Colonic mucosa (tissue), 4 donors: ENCODE measurements at regions not wholly inside any gene's neighbourhood (a gene's known extent, or its start where the extent isn't known, plus 50 kb on each side); places are given as distances from the start of the nearest gene placed in this dataset.

ENCODE experiments used
- DNase-seq: peaks from one replicate; pipeline ENCODE4 v3.0.0-alpha.2; 2020
- H3K27ac ChIP-seq: fragments of 200-600 bp; one replicate; pipeline ENCODE4 v1.8.0; 2021
- H3K27me3 ChIP-seq: fragments of 200-600 bp; one replicate; pipeline ENCODE4 v1.8.0; 2021
- H3K36me3 ChIP-seq: fragments of 200-600 bp; one replicate; pipeline ENCODE4 v1.8.0; 2021
- H3K4me1 ChIP-seq: fragments of 200-600 bp; one replicate; pipeline ENCODE4 v1.8.0; 2021; ENCODE audit warnings: mild to moderate bottlenecking
- H3K4me3 ChIP-seq: fragments of 200-600 bp; one replicate; pipeline ENCODE4 v1.8.0; 2021
- H3K9ac ChIP-seq, 2 donors: one replicate each; pipeline ENCODE4 v1.7.0; 2013; ENCODE audit warnings: control low read depth in 2 of 2, low read depth in 2 of 2, low read length in 2 of 2
- H3K9me3 ChIP-seq: fragments of 200-600 bp; one replicate; pipeline ENCODE4 v1.8.0; 2021
- CTCF ChIP-seq: fragments of 200-600 bp; IDR thresholded peaks from one replicate; pipeline ENCODE4 v1.8.0; 2022; ENCODE audit warnings: antibody characterized with exemption, mild to moderate bottlenecking
- intact Hi-C: fragments of 100-400 bp; cut with DNase I; formaldehyde crosslinking; loops from one replicate; pipeline ENCODE4 v1.14.1; 2022
- donor health status: healthy.
- donor health status: DM: no; HTN: no; CAD: no.
- donor health status: DM: no; HTN: no; CAD: no.

DNA sequence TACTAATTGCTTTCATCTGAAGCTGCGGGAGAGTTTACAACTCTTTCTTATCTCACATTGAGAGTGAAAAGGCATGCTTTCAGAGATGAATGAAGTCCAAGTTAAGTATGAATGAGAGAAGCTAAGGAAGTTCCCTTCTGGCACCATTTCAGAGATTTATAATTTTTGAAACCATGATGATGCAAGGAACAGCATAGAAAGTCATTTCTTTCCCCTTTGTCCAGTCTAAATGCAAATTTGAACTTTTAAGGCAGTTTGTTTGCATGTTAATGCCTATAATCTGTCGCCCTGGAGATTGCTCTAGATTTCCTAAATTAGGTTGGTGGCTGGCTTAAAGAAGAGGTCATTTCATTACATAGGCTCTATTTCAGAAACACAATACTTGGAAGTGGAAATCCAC is 594.8 kb upstream of the GOT2 start:
- H3K9me3 ChIP-seq = no peaks in the 10 kb centered on the region

DNA sequence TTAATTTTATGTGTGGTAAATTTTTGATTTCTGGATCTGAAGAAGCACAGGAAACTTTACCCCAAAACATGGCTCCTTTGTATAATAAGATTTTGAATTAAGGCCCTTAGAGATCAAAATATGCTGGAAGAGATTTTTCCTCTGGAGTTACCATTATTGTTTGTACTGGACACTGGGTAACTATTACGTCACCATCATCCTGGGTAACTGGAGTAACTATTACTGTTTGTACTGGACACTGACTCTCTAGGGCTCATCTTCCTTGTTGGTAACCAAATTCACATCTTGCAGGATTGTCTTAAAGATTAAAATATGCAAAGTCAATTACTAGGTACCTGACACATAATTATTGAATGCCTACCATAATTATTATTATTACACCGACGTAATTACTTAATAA is 593.8 kb upstream of the GOT2 start:
- Histone ChIP-seq H3K9me3 (no peaks in the 10 kb centered on the region), H3K36me3 (no peaks in the 10 kb centered on the region), H3K4me3 (no peak overlapping the region), H3K27ac (no peak overlapping the region), H3K27me3 (no peaks in the 10 kb centered on the region), H3K4me1 (no peaks in the 10 kb centered on the region), H3K9ac (no peak overlapping the region)
- no peak for TF ChIP-seq CTCF
- intact Hi-C loops = no loop called here
- no peak for DNase-seq

More for the DNA sequence above, 594.8 kb upstream of the GOT2 start:
- H3K27ac ChIP-seq = no peak overlapping the region
- intact Hi-C loops = no loop called here
- DNase-seq = no peak
- no peaks in the 10 kb centered on the region for H3K27me3 ChIP-seq
- H3K36me3 ChIP-seq = no peaks in the 10 kb centered on the region
- H3K9ac ChIP-seq = no peak overlapping the region
- no peak for TF ChIP-seq CTCF
- H3K4me1 ChIP-seq = no peaks in the 10 kb centered on the region
- H3K4me3 ChIP-seq = no peak overlapping the region

- DNase-seq = no peak
- Histone ChIP-seq H3K27ac (no peak overlapping the region), H3K4me3 (no peak overlapping the region), H3K36me3 (no peaks in the 10 kb centered on the region), H3K27me3 (no peaks in the 10 kb centered on the region), H3K9me3 (no peaks in the 10 kb centered on the region), H3K9ac (no peak overlapping the region), H3K4me1 (no peaks in the 10 kb centered on the region)
- intact Hi-C loops = no loop called here
- no peak for TF ChIP-seq CTCF
Observed at GRCh38 chr16:59326955-59327354, 592.8 kb upstream of the GOT2 start.

GRCh38 chr16:59324462-59324861 is 590.3 kb upstream of the GOT2 start:
- H3K9me3 ChIP-seq = no peaks in the 10 kb centered on the region

GRCh38 chr16:59320657-59321056 is 586.5 kb upstream of the GOT2 start:
- intact Hi-C loops = no loop called here
- no peak overlapping the region for H3K4me3 ChIP-seq

More at GRCh38 chr16:59324462-59324861, 590.3 kb upstream of the GOT2 start:
- no peak for TF ChIP-seq CTCF
- intact Hi-C loops = no loop called here
- Histone ChIP-seq H3K4me3 (no peak overlapping the region), H3K4me1 (no peaks in the 10 kb centered on the region), H3K27me3 (no peaks in the 10 kb centered on the region), H3K36me3 (no peaks in the 10 kb centered on the region), H3K27ac (no peak overlapping the region), H3K9ac (no peak overlapping the region)
- DNase-seq = no peak

More at GRCh38 chr16:59320657-59321056, 586.5 kb upstream of the GOT2 start:
- DNase-seq = no peak
- no peaks in the 10 kb centered on the region for H3K4me1 ChIP-seq
- no peaks in the 10 kb centered on the region for H3K27me3 ChIP-seq
- no peak for TF ChIP-seq CTCF
- H3K27ac ChIP-seq = no peak overlapping the region
- no peaks in the 10 kb centered on the region for H3K9me3 ChIP-seq
- H3K36me3 ChIP-seq = no peaks in the 10 kb centered on the region
- no peak overlapping the region for H3K9ac ChIP-seq
